OCI-LY7 (cell line): ENCODE measurements at regions not wholly inside any gene's neighbourhood (a gene's known extent, or its start where the extent isn't known, plus 50 kb on each side); places are given as distances from the start of the nearest gene placed in this dataset.

Experiments
- BruUV-seq: library from RNA; stranded (reverse); fragments of 400-500 nt; replicated peaks from 2 replicates; lab custom pipeline; 2021; lab: Mats Ljungman, UMichigan
- CTCF ChIA-PET: fragments of 300-600 bp; sonication (Branson Sonifier 250); formaldehyde crosslinking; loops from one replicate; lab custom pipeline; 2022; ENCODE audit warnings: antibody characterized with exemption; ENCODE audit not compliant: unreplicated experiment; lab: Charles Lee
- POLR2A ChIA-PET: fragments of 300-600 bp; sonication (Branson Sonifier 250); formaldehyde crosslinking; loops from one replicate; lab custom pipeline; 2022; ENCODE audit warnings: antibody characterized with exemption; lab: Charles Lee
- DNase-seq: peaks from one replicate; pipeline ENCODE4 v3.0.0-alpha.2; 2015; ENCODE audit warnings: low spot score
- H2AFZ ChIP-seq: fragments of 200-600 bp; sonication (generic), shearing (Covaris generic); 2 replicates; pipeline ENCODE4 v1.6.1; 2014; ENCODE audit warnings: mild to moderate bottlenecking, antibody characterized with exemption, low read length, moderate library complexity
- H3K27ac ChIP-seq: fragments of 200-600 bp; sonication (generic); 2 replicates; pipeline ENCODE4 v1.5.1; 2014; ENCODE audit warnings: mixed run types, low read depth, mild to moderate bottlenecking, moderate library complexity, low read length, inconsistent platforms; ENCODE audit not compliant: poor library complexity, severe bottlenecking
- H3K36me3 ChIP-seq: fragments of 200-600 bp; sonication (generic); 2 replicates; pipeline ENCODE4 v1.6.1; 2014; ENCODE audit warnings: mild to moderate bottlenecking, antibody characterized with exemption, low read length, moderate library complexity, mixed read lengths; ENCODE audit not compliant: insufficient read depth
- H3K4me1 ChIP-seq: fragments of 200-600 bp; sonication (generic); 2 replicates; pipeline ENCODE4 v1.5.1; 2014; ENCODE audit warnings: mild to moderate bottlenecking, low read length; ENCODE audit not compliant: insufficient read depth, poor library complexity, severe bottlenecking
- H3K4me2 ChIP-seq: fragments of 200-600 bp; sonication (generic); 2 replicates; pipeline ENCODE4 v1.6.1; 2014; ENCODE audit warnings: mild to moderate bottlenecking, low read length
- H3K4me3 ChIP-seq: fragments of 200-600 bp; sonication (generic); 2 replicates; pipeline ENCODE4 v1.5.1; 2014; ENCODE audit warnings: mild to moderate bottlenecking, low read depth, low read length; ENCODE audit not compliant: poor library complexity, severe bottlenecking
- H3K79me2 ChIP-seq: fragments of 200-600 bp; sonication (generic); 2 replicates; pipeline ENCODE4 v1.6.1; 2016; ENCODE audit warnings: low read depth, mild to moderate bottlenecking, low read length, moderate library complexity, mixed read lengths; ENCODE audit not compliant: insufficient read depth
- H3K9me2 ChIP-seq: fragments of 200-600 bp; sonication (generic); 2 replicates; pipeline ENCODE4 v1.6.1; 2016; ENCODE audit warnings: mild to moderate bottlenecking, low read length, mixed read lengths; ENCODE audit not compliant: insufficient read depth
- H3K9me3 ChIP-seq: fragments of 200-600 bp; sonication (generic); 2 replicates; pipeline ENCODE4 v1.6.1; 2014; ENCODE audit warnings: mild to moderate bottlenecking, mixed run types, low read length, mixed read lengths
- H4K20me1 ChIP-seq: fragments of 200-600 bp; sonication (generic); 2 replicates; pipeline ENCODE4 v1.6.1; 2014; ENCODE audit warnings: mild to moderate bottlenecking, antibody characterized with exemption, low read length, moderate library complexity, mixed read lengths; ENCODE audit not compliant: insufficient read depth
- CTCF ChIP-seq: fragments of 200-600 bp; sonication (generic); conservative IDR thresholded peaks from 2 replicates; pipeline ENCODE4 v1.5.1; 2014; ENCODE audit warnings: mild to moderate bottlenecking, antibody characterized with exemption, low read length, moderate library complexity, mixed read lengths
- EZH2phosphoT487 ChIP-seq: fragments of 200-600 bp; sonication (generic); IDR thresholded peaks from 2 replicates; pipeline ENCODE4 v1.6.1; 2018; ENCODE audit warnings: low read depth, borderline replicate concordance, mild to moderate bottlenecking, mixed run types, antibody characterized with exemption, low read length, moderate library complexity, mixed read lengths
- intact Hi-C: fragments of 100-400 bp; cut with micrococcal nuclease; formaldehyde crosslinking; loops from one replicate; pipeline ENCODE4 v1.10.0; 2022; ENCODE audit not compliant: unreplicated experiment

- intact Hi-C loops = no loop called here
- Histone ChIP-seq H3K9me3 (no peaks in the 10 kb centered on the region), H3K4me2 (no peak overlapping the region), H2AFZ (no peak overlapping the region), H3K4me1 (no peaks in the 10 kb centered on the region), H3K36me3 (no peaks in the 10 kb centered on the region), H3K27ac (no peak overlapping the region), H3K79me2 (no peaks in the 10 kb centered on the region), H4K20me1 (no peaks in the 10 kb centered on the region), H3K9me2 (no peaks in the 10 kb centered on the region), H3K4me3 (no peak overlapping the region)
- POLR2A ChIA-PET = no interaction called here
- CTCF ChIA-PET = no interaction called here
- TF ChIP-seq EZH2phosphoT487 = no peak
- no peak for TF ChIP-seq CTCF
- DNase-seq = no peak
- BruUV-seq = no TSS peak
Measured at GRCh38 chr6:144575327-144575726, 290.2 kb downstream of the UTRN start.

- Histone ChIP-seq H3K79me2 (no peaks in the 10 kb centered on the region), H3K4me1 (no peaks in the 10 kb centered on the region), H2AFZ (no peak overlapping the region), H3K27ac (no peak overlapping the region), H3K36me3 (no peaks in the 10 kb centered on the region), H3K4me3 (no peak overlapping the region), H3K9me3 (no peaks in the 10 kb centered on the region), H4K20me1 (no peaks in the 10 kb centered on the region), H3K9me2 (no peaks in the 10 kb centered on the region), H3K4me2 (no peak overlapping the region)
- TF ChIP-seq CTCF = no peak
- TF ChIP-seq EZH2phosphoT487 = no peak
- CTCF ChIA-PET = no interaction called here
- no TSS peak for BruUV-seq
- intact Hi-C loops = no loop called here
- POLR2A ChIA-PET = interaction anchor here (0.7 to 1.2 kb wide), 2 partner anchors 13 to 23 kb away, joined by 4 to 5 read pairs; no protein-coding TSS in a partner anchor
- no peak for DNase-seq
Measured at GRCh38 chr6:144576871-144577270, 291.7 kb downstream of the UTRN start.

- H3K27ac ChIP-seq = no peak overlapping the region
- peaks cover 12% of the 10 kb centered on the region for H3K4me1 ChIP-seq
- CTCF ChIA-PET = no interaction called here
- POLR2A ChIA-PET = interaction anchor here (0.6 kb wide), 1 partner anchor 268 kb away, joined by 4 read pairs; no protein-coding TSS in a partner anchor
- intact Hi-C loops = no loop called here
- H2AFZ ChIP-seq = no peak overlapping the region
- no TSS peak for BruUV-seq
- no peaks in the 10 kb centered on the region for H3K36me3 ChIP-seq
- no peak for DNase-seq
- peaks cover 3% of the 10 kb centered on the region; the same call in 1 of the 2 replicates for H4K20me1 ChIP-seq
- no peaks in the 10 kb centered on the region for H3K9me2 ChIP-seq
- TF ChIP-seq CTCF = no peak
- TF ChIP-seq EZH2phosphoT487 = no peak
- no peak overlapping the region for H3K4me2 ChIP-seq
- H3K79me2 ChIP-seq = no peaks in the 10 kb centered on the region
- no peaks in the 10 kb centered on the region for H3K9me3 ChIP-seq
- no peak overlapping the region for H3K4me3 ChIP-seq
Measured at GRCh38 chr6:144578385-144579350, 293.5 kb downstream of the UTRN start.
